ENCODE measurements at regions not wholly inside any gene's neighbourhood (a gene's known extent, or its start where the extent isn't known, plus 50 kb on each side); places are given as distances from the start of the nearest gene placed in this dataset.

GRCh38 chr2:109680523-109681297 is 66.5 kb downstream of the SOWAHC start (continued):
- TF ChIP-seq GRHL2 (CRISPR knock-in tag; IDR thresholded peaks at IDR 0.05; ENCODE audit: insufficient replicate concordance, severe bottlenecking) (no peak), NFATC4 (CRISPR knock-in tag; IDR thresholded peaks at IDR 0.05) (no peak), TEAD1 (CRISPR knock-in tag; IDR thresholded peaks at IDR 0.05) (no peak), EMX1 (CRISPR knock-in tag; IDR thresholded peaks at IDR 0.05) (no peak), ZNF416 (CRISPR knock-in tag; IDR thresholded peaks at IDR 0.05) (no peak), ATF6 (CRISPR knock-in tag; IDR thresholded peaks at IDR 0.05) (no peak)

- ChIA-PET CTCF (no interaction called here), POLR2A (no interaction called here)
These were observed 67.6 kb downstream of the SOWAHC start for GRCh38 chr2:109681633-109682380.

More at GRCh38 chr2:109681633-109682380, 67.6 kb downstream of the SOWAHC start:
- Mint-ChIP-seq H3K36me3 (no peaks in the 10 kb centered on the region), H3K27me3 (ENCODE audit: low read depth) (no peaks in the 10 kb centered on the region), H3K9me3 (no peaks in the 10 kb centered on the region), H3K27ac (no peak overlapping the region), H3K4me3 (no peak overlapping the region), H3K4me1 (peaks cover 6% of the 10 kb centered on the region)
- no peak for TF ChIP-seq CTCF (IDR thresholded peaks at IDR 0.05)
- TF ChIP-seq HMGXB4 (CRISPR knock-in tag; IDR thresholded peaks at IDR 0.05): no peak
- TF ChIP-seq HMGA2 (CRISPR knock-in tag; IDR thresholded peaks at IDR 0.05): no peak
- no peak for TF ChIP-seq E2F4 (CRISPR knock-in tag; IDR thresholded peaks at IDR 0.05; ENCODE audit: borderline replicate concordance, low read depth)
- TF ChIP-seq, protein P1, sequence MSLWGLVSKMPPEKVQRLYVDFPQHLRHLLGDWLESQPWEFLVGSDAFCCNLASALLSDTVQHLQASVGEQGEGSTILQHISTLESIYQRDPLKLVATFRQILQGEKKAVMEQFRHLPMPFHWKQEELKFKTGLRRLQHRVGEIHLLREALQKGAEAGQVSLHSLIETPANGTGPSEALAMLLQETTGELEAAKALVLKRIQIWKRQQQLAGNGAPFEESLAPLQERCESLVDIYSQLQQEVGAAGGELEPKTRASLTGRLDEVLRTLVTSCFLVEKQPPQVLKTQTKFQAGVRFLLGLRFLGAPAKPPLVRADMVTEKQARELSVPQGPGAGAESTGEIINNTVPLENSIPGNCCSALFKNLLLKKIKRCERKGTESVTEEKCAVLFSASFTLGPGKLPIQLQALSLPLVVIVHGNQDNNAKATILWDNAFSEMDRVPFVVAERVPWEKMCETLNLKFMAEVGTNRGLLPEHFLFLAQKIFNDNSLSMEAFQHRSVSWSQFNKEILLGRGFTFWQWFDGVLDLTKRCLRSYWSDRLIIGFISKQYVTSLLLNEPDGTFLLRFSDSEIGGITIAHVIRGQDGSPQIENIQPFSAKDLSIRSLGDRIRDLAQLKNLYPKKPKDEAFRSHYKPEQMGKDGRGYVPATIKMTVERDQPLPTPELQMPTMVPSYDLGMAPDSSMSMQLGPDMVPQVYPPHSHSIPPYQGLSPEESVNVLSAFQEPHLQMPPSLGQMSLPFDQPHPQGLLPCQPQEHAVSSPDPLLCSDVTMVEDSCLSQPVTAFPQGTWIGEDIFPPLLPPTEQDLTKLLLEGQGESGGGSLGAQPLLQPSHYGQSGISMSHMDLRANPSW (CRISPR knock-in tag; conservative IDR thresholded peaks at IDR 0.05; ENCODE audit: low read depth): no peak
- ATAC-seq (no peak), DNase-seq (ENCODE audit: low spot score) (no peak)
